Myocyte (in vitro differentiated cells): ENCODE measurements at regions not wholly inside any gene's neighbourhood (a gene's known extent, or its start where the extent isn't known, plus 50 kb on each side); places are given as distances from the start of the nearest gene placed in this dataset.
"Not testable (repeated sequence)": the region's sequence is repeated elsewhere in the genome, so short reads cannot be mapped to it uniquely, and the experiment has no call there.

ENCODE experiments used
- DNase-seq: peaks from one replicate; pipeline ENCODE4 v3.0.0-alpha.2; 2012; ENCODE audit warnings: low read depth

DNA sequence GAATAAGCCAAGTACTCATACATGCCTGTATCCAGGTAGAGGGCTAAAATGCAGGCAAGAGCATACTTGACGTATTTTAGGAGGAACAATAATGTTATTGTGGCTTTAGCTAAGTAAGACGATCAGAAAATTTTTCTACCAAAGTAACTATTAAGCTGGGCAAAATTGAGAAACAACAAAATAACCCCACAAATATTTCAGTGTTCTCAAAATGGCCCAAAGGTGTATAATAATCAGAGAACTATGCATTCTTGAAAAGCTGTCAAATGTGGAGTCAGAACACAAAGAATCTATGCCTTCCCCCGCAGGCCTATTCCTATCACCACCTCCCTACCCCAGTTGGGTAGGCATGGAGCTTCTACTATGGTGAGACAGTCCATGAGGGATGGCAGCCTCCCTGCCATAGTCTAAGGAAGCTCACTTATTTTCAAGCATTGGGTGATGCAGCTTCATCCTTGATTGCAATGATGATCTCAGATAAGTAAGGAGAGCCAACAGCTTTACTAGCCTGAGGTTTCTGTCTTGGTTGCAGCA is 1132.5 kb upstream of the SPRY2 start:
- no peak for DNase-seq

DNA sequence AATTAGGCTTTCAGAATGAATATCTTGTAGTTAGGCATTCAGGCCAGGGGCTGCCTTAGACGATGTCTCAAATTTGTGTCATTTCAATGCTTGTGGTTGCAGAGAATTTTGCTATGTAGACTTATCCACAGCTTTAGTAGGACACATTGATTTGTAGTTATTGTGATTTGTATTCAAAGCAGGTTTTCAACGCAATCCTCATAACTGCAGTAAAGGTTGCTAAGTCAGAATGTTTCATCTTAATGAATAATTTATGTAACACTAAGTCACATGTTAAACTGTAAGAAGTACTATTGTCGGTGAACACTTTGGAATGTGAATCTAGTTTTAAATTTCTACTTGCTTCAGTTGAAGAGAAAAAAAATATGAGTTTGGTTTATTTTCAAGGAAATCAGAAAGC is 1117.2 kb upstream of the SPRY2 start:
- no peak for DNase-seq

DNA sequence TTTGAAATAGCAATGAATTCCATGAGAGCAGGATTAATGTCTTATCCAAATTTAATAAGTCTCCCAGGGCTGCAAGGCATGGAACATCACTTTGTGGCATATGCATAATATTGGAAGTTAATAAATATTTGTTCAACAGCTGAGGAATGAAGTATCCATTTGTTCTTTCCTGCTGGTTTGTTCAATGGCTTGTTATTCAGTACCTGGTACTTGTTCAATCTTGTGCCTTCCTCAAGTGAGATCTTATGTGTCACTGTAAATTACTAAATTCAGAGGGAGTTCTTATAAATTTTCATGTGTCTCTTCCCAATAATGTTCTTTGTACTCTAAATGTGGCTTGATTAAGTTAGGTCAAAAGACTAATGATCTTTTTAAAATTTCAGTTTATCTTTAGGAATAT is 1105.5 kb upstream of the SPRY2 start:
- DNase-seq, result no peak

DNA sequence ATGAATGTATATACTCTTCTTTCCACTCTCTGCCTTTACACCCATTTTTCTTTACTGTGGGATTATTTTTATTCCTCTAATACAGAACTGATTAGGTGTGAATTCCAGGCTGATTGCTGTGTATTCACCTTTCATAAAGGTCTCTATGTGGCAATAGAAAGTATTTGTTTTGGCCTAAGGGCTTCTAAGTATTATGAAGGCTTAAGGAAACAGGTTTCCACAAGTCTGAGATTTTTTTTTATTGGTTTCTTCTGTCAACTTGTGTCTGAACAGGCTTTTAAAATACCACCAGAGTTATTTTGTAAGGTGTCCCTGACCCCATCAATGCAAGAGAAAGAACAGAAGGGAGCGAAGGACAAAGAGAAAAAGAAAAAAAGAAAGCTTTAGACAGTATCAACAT is 1102.0 kb upstream of the SPRY2 start:
- DNase-seq, result no peak

DNA sequence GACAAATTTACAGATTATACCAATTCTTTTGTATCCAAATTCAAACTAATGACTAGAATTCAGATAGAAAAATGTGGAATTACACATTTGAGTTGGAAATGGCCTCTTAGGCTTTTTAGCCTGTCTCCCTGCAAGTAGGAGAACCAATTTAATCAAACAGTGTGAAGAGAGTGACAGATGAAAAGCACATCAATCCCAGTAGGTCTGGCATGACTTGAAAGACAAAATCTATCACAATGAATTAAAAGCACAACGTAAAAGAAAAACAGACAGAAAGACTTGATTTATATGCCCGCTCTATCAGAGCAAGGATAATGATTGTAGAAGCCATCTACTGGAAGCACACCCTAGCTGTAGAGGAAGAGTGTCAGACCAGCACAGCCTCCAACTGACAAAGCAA is 1084.4 kb upstream of the SPRY2 start:
- DNase-seq, result no peak

DNA sequence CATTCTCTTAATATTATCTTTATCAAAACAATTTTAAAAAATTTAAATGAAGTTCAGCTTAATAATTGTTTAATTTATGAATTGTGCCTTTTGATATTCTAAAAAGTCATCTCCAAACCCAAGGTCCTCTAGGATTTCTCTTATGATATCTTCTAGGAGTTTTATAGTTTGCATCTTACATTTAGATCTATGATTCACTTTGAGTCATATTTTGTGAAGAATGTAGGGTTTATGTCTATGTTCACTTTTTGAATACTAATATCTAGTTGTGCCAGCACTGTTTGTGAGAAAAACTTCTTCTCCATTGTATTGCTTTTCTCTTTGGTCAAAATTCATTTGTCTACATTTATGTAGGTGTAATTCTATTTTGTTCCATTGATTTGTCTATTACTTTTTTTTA is 1068.4 kb upstream of the SPRY2 start:
- DNase-seq, result no peak

DNA sequence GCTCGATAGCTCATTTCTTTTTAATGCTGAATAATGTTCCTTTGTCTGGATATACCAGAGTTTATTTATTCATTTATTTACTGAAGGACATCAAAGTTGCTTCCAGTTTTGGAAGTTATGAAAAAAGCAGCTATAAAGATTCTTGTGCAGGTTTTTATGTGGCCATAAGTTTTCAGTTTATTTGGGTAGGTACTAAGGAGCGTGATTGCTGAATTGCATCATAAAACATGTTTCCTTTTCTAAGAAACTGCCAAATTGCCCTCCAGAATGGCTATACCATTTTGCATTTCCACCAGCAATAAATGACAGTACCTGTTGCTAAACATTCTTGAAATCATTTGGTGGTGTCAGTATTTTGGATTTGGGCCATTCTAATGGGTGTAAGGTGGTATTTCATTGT is 1067.7 kb upstream of the SPRY2 start:
- DNase-seq, result no peak

DNA sequence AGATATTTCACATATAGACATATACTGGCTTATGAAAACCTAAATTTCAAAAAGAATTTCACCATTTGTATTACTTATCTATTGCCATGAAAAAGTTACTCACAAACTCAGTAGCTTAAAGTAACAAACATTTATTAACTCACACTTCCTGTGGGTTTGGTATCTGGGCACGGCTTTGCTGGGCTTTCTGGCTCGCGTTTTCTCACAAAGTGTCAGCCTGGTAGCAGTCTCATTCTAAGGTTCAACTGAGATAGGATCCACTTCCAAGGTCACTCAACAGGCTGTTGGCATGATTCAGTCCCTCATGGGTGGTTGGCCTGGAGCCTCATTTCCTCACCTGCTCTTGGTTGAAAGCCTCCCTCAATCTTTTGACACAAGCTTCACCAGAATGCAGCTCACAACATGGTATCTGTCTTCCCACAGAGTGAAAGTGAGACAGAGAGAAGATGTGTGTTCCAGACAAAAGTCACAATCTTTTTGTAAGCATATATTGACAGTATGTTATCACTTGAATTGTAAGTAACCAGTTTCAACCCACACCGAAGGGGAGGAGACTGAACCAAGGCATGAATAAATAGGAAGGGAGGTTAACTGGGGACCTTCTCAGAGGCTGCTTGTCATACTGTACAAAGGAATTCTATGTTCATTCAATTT is 1065.8 kb upstream of the SPRY2 start:
- no peak for DNase-seq

DNA sequence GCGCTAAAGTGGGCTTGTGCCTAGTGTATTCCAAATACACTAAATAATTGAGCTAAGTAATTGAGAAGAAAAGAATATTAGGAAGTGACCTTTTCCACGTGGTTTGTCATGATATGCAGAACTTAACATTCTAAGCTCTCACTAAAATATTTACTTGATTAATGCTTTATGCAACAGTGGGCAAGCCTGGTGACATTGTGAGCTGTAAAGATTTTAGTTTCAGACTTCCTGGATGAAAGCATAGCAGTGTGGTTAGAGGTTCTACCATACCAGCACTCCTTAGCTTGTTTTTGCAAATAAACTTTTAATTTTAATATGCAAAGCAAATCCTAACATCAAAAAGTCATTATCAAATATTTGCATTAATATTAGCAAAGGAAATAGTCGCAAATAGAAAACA is 1065.1 kb upstream of the SPRY2 start:
- no peak for DNase-seq

DNA sequence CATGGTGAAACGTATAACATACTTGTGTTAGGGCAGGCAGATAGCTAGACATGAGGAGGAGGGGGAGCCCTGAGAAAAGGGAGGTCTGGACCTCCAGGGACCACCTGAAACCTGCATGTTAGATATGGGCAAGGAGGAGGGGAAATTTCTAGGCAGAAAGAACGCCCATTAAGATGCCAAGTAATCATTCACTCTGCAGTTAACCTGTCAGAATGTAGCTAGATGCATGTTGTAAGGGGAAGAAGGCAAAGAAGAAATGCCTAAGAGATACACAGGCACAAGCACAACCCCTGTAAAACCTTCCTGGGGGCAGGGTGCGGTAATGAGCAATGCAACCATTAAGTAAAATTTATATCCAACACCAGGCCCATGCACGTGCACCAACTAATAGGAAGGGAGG is 1055.3 kb upstream of the SPRY2 start:
- DNase-seq, result no peak

DNA sequence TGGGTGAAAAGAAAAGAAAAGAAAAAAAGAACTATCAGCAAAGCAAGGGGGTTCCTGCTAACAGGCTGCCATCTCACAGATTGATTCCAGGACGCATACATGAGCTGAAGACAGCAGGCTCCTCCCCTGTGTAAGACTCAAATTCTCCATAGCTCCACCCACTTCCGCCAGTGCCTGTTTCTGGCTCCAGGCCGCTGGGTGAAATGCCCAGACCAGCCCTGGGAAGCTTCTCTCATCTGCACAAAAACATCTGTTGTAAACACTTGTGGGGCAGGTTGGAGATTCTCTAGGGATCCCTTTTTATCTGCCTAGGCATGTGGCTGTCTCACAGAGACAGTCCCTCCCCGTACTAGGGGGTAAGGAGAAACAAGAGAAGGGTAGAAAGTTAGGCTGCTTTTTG is 1054.4 kb upstream of the SPRY2 start:
- DNase-seq, result no peak

DNA sequence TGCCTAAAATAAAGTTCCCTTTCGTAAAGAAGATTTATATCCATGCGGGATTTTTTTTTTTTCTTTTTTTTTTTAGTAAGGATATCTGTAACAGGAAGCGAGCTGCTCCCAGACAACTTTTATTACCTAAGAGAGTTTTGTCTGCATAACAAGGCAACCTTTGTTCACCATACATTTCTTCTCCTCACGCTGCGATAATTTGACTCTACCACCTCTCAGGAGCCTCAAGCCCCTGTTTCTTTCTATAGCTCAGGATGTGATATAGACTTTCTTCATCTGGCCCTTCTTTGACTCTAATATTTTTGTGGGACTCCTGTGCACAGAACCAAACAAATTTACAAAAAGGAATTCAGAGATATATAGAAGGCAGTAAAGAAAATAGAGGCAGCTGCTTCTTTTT is 1053.7 kb upstream of the SPRY2 start:
- no peak for DNase-seq

DNA sequence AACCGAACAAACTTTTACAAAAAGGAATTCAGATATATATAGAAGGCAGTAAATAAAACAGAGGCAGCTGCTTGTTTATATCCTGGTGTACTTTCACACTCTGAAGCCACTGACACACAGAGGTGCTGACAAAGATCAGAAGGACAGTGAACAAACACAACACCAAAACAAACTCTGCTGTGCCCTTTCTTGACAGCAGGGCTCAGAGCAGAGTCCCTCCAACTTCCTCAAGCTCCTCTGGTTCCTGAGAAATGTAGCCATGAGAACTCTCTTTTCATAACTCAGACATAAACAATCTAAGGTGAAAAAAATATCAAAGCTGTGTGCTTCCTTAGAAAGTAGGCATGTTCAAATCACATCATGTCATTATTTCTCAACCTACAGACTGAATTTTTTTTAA is 1052.8 kb upstream of the SPRY2 start:
- DNase-seq, result no peak

DNA sequence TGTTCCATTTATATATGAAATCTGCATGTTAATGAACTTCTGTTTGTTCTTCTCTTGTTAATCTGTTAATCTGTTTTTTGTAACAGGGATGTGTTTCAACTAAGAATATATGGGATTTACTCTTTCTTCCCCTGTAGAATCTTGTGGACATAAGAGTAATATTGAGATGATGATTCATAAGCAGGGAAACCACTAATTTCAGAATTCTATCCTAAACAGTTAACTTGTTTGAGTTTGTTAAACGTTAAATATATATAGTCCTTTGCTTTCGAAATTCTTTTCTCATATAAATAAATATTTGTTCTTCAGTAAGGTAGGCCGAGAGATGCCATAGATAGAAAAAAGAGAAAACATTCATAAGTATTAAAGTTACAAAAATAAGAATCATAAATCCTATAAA is 1052.2 kb upstream of the SPRY2 start:
- no peak for DNase-seq

DNA sequence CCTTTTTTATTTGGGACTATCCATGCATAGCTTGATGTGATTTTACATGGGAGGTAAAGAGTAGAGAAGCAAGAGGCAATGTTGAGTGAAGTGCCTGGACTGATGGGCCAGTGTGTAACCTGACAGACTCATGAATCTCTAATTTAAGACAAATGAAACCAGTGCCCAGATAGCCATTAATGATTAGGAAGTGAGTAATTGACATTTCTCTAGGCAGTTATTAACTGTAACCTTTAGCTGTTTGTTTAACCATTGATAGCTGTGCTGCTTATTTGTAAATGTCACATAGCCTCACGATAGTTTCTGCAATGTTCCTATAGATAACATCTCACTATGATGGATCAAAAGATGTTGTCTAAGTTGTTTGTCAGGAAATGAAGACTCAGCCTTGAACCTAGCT is 1047.5 kb upstream of the SPRY2 start:
- DNase-seq, result no peak

DNA sequence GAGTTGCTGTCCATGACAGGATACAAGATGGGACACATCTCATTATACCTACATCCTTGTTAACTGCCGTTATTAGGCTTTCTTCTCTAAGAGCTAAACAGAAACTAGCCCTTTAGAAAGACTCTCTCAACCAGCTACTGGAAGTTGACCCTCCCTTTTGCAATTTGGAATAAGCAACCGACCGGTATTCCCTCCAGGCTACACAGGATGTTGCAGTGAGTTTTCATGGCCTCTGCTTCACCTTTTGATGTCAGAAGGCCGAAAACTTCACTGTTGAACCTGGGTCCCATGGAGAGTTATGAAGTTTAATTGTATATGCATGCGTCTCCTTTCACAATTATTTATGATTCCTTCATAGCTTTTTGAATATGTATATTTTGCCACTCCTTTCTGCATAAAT is 1042.5 kb upstream of the SPRY2 start:
- no peak for DNase-seq

DNA sequence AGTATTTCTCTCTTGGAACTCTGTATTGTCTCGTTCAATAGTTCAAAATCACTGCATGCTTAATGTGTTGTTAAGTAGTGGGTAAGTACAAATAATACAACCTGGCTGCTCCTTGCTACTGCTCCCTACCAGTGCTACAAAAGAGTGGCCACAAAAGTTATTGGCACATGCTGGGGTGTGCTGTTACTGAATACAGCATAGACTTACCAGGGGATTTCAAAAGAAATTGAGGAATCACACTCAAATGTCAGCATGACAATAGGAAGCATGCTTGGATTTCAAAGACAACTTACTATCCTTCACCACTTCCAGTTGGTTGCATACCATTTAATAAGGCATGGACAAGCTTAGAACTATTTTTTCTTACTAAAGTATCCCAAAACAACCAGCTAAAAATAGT is 1041.3 kb upstream of the SPRY2 start:
- DNase-seq, result no peak

DNA sequence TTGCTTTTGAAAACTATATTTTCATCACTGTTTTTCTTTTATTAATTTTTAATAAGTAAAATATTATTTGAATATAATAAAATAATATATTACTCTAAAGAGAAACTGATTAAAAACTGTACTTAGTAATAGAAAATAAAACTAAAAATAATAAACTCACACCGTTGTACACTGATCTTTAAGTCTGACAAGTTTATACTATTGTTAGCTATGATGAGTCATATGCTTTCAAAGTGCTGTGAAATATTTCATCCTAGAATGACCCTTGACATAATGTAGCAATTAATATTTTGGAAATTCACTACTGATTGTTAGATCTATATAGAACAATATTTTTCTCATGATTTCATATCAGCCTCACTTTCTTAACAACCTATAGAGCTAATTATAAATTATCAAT is 1040.6 kb upstream of the SPRY2 start:
- DNase-seq, result no peak

DNA sequence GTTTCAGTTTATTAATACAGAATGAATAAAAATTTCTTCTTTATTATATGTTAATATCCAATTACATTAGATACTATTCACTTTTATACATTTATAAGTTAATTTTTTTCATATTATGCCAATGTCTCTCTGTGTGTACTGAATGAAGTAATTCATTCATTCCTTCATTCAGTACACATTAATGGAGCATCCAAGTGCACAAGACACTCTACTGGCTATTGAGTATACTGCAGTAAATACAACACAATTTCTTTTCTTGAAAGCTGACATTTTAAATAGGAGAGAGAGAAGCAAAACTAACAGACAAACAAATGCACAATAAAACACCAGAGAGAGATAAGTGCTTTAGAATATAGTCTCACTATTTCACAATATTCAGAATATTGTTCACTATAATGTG is 1038.3 kb upstream of the SPRY2 start:
- DNase-seq, result no peak

DNA sequence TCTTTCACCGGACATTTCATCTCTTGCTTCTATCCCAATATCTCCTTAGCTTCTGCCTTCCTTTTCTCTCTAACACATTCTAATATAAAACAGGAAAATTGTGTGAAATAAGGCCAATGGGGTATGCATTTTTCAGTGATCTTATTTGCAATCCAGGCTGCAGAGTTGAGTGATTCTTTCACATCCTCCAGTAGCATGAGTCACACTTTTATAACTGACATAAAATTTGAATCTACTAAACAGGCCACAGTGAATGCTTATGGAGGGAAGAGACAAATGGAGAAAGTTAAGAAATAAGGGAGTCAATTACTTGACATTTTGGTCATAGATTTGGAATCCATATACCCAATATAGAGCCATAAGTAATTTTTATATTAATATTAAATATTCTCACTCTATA is 1037.0 kb upstream of the SPRY2 start:
- DNase-seq, result no peak

DNA sequence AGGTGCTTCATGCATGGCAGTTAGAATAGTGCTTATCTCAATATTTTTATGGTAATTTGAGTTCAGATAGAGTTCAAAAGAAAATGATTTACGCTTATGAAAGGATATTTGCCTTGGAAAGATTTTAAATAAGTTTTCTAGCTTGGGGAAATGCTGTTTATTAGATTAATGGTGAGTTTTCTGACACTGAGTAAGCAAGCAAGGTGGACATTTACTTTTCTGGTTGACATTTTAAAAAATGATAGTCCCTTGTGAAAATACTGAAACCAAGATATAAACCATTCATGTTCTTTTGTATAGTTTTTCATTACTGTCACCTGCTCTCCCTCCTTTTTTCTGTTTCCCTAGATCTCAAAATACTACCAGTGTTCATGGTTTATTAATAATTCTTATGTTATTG is 1034.8 kb upstream of the SPRY2 start:
- no peak for DNase-seq

DNA sequence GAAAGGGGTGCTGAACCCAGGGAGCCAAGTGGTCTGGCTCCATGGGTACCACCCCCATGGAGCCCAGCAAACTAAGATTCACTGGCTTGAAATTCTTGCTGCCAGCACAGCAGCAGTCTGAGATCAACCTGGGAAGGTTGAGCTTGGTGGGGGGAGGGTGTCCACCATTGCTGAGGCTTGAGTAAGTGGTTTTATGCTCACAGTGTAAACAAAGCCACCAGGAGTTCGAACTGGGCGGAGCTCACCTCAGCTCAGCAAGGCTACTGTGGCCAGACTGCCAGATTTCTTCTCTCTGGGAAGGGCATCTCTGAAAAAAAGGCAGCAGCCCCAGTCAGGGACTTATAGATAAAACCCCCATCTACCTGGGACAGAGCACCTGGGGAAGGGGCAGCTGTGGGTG is 1021.8 kb upstream of the SPRY2 start:
- not testable (repeated sequence) for DNase-seq

DNA sequence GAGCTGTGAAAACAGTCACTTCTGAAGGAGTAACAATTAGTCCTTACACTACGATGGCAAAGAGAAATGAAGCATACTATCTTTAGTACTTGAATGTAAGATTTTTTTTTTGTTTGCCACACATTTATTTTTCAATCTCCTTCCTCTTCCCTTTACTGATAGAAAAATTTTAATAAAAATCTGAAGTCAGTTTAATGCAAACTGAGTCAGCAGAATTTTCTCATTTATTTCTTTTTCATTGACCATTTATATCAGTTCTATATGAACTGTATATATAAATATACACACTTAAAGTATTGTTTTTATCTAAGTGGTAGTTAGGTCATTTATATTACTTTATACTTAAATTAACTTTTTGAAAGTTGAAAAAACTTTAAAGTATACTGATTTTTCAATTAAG is 1009.1 kb upstream of the SPRY2 start:
- DNase-seq, result no peak
